Retina (tissue), 1 donor: ENCODE measurements at regions not wholly inside any gene's neighbourhood (a gene's known extent, or its start where the extent isn't known, plus 50 kb on each side); places are given as distances from the start of the nearest gene placed in this dataset.

Experiments
- DNase-seq: peaks from one replicate; pipeline ENCODE4 v3.0.0-alpha.2; 2016

DNA sequence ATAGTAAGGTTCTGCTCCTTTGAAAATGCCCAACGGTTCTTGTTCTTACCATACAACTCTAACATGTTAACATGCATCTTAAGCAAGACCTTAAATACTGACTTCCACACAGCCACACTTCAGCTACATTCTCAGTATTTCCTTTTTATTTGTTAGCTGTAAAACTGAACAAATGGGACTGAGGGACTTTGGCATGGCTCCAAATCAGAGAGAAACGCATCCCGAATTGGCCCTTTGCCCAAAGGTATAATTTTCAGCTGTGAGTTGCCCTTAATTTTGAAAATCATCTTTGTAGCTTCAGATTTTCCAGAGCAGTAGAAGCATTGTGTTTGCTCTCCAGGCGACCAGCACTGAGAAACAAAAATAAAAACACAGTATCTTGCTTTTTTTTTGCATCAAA lies 56.4 kb downstream of the NEUROD6 start:
- no peak for DNase-seq

GRCh38 chr7:31271641-31272405 lies 68.7 kb downstream of the NEUROD6 start:
- no peak for DNase-seq

GRCh38 chr7:31267486-31267885 lies 73.0 kb downstream of the NEUROD6 start:
- no peak for DNase-seq

DNA sequence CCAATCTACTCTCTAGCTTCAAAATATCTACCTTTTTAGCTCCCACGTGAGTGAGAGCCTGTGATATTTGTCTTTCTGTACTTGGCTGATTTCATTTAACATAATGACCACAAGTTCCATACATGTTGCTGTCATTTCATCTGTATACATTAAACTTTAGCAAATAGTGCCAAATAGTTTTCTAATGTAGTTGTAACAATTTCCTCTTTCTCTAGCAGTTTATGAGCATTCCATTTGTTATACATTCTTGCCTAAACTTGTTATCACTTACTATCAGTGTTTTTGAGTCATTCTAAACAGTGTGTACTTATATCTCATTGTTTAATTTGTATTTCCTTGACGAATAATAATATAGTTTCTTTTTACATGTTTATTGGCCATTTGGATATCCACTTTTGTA lies 77.2 kb downstream of the NEUROD6 start:
- DNase-seq: no peak

- peak; percentile 8 for DNase-seq
These were observed 79.2 kb downstream of the NEUROD6 start for GRCh38 chr7:31261341-31261740.

DNA sequence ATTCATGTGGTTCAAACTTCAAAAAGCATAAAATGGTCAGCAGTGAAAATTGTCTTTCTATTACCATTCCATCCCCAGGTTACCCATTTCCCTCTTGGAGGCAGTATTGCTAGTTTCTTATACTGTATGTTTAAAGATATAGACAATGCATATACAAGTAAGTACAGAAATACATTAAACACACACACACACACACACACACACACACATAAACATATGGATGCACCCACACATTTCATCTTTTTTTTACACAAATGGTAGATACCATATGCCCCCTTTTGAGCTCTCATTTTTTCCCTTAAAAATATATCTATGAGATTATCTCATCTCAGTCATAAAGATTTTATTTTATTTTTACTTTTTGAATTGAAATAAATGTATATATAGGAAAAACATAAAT lies 79.7 kb downstream of the NEUROD6 start:
- no peak for DNase-seq

DNA sequence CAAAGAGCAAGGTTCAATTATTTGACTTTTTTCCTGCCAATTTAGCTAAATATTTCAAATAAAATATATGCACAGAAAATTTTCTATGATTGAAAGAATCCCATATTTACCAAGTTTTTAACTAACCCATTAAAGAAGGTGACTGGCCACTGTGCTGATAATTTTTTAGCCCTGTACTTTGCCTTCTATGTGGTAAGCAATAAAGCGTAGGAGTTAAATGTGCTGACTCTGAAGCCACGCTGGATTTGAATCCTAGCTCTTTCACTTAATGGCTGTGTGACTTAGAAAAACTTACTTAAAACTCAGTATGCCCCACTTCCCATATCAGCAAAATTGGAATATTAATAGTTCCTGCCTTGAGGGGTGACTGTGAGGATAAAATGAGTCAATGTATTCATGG lies 82.1 kb downstream of the NEUROD6 start:
- DNase-seq: no peak

DNA sequence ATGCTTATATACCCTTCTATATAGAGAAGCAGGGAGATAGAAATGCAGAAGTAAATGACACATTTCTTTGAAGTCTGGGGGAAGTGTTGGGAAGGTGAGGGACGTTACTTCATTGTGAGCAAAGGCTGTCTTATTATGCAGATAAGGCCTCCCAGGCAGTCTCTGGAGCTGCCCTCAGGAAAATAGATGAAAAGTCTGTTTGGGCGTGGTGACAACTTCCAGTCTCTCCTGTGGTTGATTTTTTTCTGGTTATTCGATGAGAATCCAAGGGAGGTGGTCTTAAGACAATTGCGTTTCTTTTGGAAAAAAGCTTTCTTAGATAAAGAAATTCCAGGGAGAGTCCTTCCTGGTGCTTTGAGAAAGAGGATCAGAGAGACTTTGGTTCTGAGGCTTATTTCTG lies 84.0 kb downstream of the NEUROD6 start:
- DNase-seq: no peak

GRCh38 chr7:31254926-31255325 lies 85.6 kb downstream of the NEUROD6 start:
- no peak for DNase-seq

DNA sequence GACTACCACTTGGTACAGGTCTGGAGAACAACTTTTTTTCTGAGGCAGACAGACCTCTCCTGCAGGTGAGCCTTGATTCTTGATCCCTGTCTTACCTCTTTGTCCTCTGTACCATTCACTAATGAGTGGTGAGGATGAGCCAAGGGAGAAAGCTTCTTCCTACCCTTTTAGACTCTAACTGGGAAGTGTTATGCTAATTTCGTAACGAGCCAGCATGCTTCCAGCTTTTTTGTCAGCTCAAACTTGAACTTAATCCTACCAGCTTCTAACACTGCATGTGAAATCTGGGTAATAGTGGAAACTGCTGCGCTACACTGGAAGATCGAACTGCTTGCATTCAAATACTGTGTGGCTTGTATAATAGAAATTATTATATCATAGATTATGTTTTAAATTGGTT lies 87.0 kb downstream of the NEUROD6 start:
- DNase-seq: no peak

DNA sequence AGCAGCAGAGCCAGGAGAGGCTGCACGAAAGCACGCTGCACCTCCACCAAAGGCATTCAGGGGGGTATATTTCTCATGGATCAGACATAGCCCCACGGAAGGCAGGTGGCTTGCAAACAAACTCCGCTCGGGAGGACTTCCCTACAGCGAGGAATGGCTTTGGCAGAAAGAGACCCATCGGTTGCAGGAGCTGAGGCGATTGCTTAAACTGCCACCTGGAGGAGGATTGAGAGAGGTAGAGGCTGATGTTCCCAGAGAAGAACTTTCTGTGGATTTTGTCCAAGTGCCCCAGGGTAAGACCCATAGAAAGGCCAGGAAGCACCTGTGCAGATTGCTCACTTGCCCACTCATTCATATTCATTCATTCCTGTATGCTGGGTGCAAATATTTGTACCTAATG lies 89.1 kb downstream of the NEUROD6 start:
- no peak for DNase-seq

GRCh38 chr7:31249671-31250070 lies 90.9 kb downstream of the NEUROD6 start:
- no peak for DNase-seq

DNA sequence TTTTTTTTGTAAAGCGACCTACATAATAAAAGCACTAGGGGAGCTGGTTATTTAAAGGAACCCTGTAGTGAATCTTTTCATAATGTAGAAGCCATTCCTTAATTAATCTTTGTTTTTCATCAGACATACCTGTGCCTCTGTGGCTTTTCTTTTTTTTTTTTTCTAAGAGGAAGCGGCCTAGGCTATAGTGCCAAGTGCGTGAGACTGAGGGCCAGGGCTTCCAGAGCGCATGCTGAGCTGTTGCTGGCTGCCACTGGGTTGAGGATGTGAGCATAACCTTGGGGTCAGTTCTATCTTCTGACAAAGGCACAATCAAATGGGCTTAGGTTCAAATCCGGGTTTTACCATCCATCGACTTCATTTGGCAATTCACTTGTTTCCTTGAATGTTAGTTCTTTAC lies 103.7 kb downstream of the NEUROD6 start:
- DNase-seq: no peak

DNA sequence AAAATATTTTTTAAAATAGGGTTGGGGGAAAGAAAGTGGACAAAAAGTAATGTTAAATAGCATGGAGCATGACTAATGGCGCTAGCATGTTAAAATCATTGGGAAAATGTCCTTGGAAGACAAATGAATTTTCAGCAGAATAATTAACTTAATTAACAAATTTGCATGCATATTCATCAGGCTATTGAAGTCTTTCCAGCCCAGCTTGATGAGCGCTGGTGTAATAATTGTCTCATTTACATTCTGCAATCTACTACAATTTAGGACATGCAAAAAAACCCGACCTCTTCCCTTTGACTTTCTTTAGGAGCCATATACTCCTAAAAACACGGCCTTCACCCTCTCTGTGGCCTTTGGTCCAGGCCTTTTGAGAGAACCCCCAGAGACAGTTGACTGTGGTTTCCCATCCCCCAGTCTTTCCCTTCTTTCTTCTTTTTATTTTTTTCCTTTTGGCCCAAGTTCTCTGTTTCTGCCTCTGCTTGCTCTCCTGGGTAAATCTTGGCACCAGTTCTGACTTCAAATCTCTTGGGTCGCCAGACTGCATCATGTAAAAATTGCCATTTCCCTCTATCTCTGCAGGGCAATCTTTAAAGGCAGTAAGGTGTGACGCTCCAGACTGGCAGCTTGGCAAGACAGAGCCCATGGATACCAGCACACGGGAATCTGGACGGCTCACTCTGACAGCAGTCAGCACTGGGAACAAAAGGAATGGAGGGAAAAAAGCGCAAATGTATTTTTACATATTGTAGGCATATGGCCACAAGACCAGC lies 105.5 kb downstream of the NEUROD6 start:
- DNase-seq: no peak

- no peak for DNase-seq
These were observed 111.6 kb downstream of the NEUROD6 start for GRCh38 chr7:31228957-31229356.

GRCh38 chr7:31214751-31215150 lies 125.8 kb downstream of the NEUROD6 start:
- DNase-seq: no peak

- DNase-seq: no peak
These were observed 129.2 kb downstream of the NEUROD6 start for GRCh38 chr7:31211281-31211680.

- no peak for DNase-seq
These were observed 136.5 kb downstream of the NEUROD6 start for GRCh38 chr7:31204071-31204470.

DNA sequence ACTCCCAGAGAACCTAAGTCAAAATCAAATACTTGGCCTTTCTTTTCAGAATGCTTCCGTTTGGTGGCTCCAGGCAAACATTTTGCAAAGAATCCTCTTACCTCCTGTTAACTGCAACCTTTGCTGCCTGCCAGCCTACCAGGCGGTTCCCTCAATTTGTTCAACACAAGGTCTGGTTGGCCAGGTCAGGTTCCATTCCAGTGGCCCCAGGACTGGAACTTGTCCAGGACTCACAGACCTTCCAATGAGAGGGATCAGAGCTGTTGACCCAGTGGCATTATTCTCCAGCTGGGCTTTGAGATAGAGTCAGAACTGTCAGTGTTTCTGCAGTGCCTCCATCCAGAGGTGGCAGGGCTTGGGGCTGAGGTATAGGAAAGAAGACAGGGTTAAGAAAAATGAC lies 137.0 kb downstream of the NEUROD6 start:
- no peak for DNase-seq

GRCh38 chr7:31202801-31203200 lies 137.7 kb downstream of the NEUROD6 start:
- DNase-seq: no peak

DNA sequence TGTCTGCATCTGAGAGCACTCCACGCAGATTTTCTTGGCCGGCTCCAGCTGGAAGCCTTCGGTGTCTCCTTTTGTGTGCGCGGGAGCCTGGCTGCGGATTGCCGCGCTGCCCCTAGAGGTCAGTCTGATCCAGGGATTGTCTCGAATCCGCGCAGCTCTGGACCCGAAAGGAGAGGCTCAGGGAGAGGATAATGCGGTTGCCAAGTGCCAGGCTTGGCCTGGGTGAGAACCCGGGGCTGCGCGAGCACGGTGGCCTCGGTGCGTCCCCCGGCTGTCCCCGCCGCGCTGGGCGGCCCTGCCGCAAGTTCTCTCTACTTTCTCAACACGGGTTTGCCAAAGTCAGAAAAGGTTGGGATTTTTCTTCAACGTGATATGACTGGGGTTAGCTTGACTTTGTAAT lies 140.9 kb downstream of the ADCYAP1R1 start:
- peak; percentile 88 for DNase-seq

GRCh38 chr7:31190906-31191305 lies 138.8 kb downstream of the ADCYAP1R1 start:
- no peak for DNase-seq

DNA sequence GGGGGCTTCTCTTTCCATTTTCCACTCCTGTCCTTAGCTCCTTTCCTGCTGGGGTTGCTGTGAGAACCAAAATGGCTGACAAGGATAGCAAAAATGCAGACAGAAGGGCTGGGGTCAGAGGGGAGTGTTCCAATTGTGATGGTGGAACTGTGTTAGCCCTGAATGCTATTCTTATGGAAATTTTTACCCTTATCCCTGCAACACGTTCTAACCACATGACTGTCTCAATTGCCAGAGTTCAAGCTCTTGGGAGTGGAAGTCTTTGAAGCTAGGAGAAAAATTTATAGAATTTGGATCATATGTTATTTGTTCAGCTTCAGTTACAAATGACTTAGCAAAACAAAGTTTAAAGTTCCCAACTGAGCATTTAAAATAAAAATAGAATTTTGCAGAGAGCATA lies 134.1 kb downstream of the ADCYAP1R1 start:
- DNase-seq: no peak

- no peak for DNase-seq
These were observed 123.6 kb downstream of the ADCYAP1R1 start for GRCh38 chr7:31175672-31176071.

DNA sequence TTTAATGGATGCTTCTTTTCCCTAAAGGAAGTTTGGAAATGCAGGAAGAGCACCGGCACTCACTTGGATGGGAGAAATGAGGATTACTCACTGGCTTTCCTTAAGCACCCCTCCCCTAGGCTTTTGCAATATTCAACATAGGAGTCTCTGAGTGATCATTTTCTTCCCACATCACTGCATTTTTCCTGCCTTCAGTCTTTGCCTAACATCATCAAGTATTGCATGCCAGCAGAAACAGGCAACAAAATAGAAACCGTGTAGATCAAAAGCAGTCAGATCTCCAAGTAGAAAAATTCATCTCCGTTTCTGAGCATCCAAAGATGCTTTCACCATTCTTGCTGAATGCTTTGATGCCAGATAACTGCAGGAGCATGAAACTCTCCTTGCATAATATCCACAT lies 119.9 kb downstream of the ADCYAP1R1 start:
- no peak for DNase-seq
